Trophoblast cell (in vitro differentiated cells and primary cell): ENCODE measurements at regions not wholly inside any gene's neighbourhood (a gene's known extent, or its start where the extent isn't known, plus 50 kb on each side); places are given as distances from the start of the nearest gene placed in this dataset.

Source experiments
- DNase-seq, 2 donors: peaks; one replicate each; pipeline ENCODE4 v3.0.0-alpha.2; 2016
- H2AFZ ChIP-seq: 2 replicates; pipeline ENCODE4 v1.6.1; 2013; ENCODE audit warnings: low read length, moderate library complexity, mild to moderate bottlenecking; ENCODE audit not compliant: insufficient read depth, poor library complexity
- H2AK5ac ChIP-seq: 2 replicates; pipeline ENCODE4 v1.6.1; 2013; ENCODE audit warnings: mild to moderate bottlenecking, low read length
- H2BK120ac ChIP-seq: 2 replicates; pipeline ENCODE4 v1.6.1; 2013; ENCODE audit warnings: low read length, mild to moderate bottlenecking, moderate library complexity; ENCODE audit not compliant: insufficient read depth, poor library complexity
- H2BK12ac ChIP-seq: 2 replicates; pipeline ENCODE4 v1.6.1; 2013; ENCODE audit warnings: mild to moderate bottlenecking, low read length, moderate library complexity
- H2BK5ac ChIP-seq: 2 replicates; pipeline ENCODE4 v1.6.1; 2013; ENCODE audit warnings: low read length, low read depth, moderate library complexity, mild to moderate bottlenecking; ENCODE audit not compliant: poor library complexity
- H3K14ac ChIP-seq: 2 replicates; pipeline ENCODE4 v1.6.1; 2013; ENCODE audit warnings: mild to moderate bottlenecking, low read length
- H3K18ac ChIP-seq: 2 replicates; pipeline ENCODE4 v1.6.1; 2013; ENCODE audit warnings: mild to moderate bottlenecking, low read length
- H3K23ac ChIP-seq: 2 replicates; pipeline ENCODE4 v1.6.1; 2013; ENCODE audit warnings: low read length
- H3K27ac ChIP-seq: 2 replicates; pipeline ENCODE4 v1.5.1; 2013; ENCODE audit warnings: low read depth, mild to moderate bottlenecking, inconsistent platforms, low read length, moderate library complexity
- H3K27me3 ChIP-seq: 2 replicates; pipeline ENCODE4 v1.6.1; 2013; ENCODE audit warnings: inconsistent platforms, mild to moderate bottlenecking, low read length, moderate library complexity; ENCODE audit not compliant: insufficient read depth
- H3K36me3 ChIP-seq, 2 experiments: 1 replicate in 1 of 2; 2 replicates in 1 of 2; pipeline ENCODE4 v1.6.1; 2013; ENCODE audit warnings: low read length in 2 of 2, mild to moderate bottlenecking in 2 of 2, moderate library complexity in 1 of 2; ENCODE audit not compliant: insufficient read depth in 2 of 2, control insufficient read depth in 1 of 2
- H3K4ac ChIP-seq: 2 replicates; pipeline ENCODE4 v1.6.1; 2013; ENCODE audit warnings: low read depth, mild to moderate bottlenecking, low read length, moderate library complexity
- H3K4me1 ChIP-seq, 2 experiments: 1 replicate in 1 of 2; 2 replicates in 1 of 2; pipeline ENCODE4 v1.6.1; 2013; ENCODE audit warnings: low read length in 2 of 2, mild to moderate bottlenecking in 2 of 2, moderate library complexity in 1 of 2; ENCODE audit not compliant: insufficient read depth in 2 of 2, control insufficient read depth in 1 of 2
- H3K4me2 ChIP-seq: 2 replicates; pipeline ENCODE4 v1.6.1; 2013; ENCODE audit warnings: inconsistent platforms, mild to moderate bottlenecking, low read length, moderate library complexity
- H3K4me3 ChIP-seq: 2 replicates; pipeline ENCODE4 v1.5.1; 2013; ENCODE audit warnings: mild to moderate bottlenecking, low read depth, low read length, inconsistent platforms
- H3K79me1 ChIP-seq: one replicate; pipeline ENCODE4 v1.6.1; 2013; ENCODE audit warnings: low read length
- H3K79me2 ChIP-seq: 2 replicates; pipeline ENCODE4 v1.6.1; 2013; ENCODE audit warnings: low read length, mild to moderate bottlenecking; ENCODE audit not compliant: control insufficient read depth, insufficient read depth, poor library complexity
- H3K9ac ChIP-seq: 2 replicates; pipeline ENCODE4 v1.6.1; 2013; ENCODE audit warnings: mild to moderate bottlenecking, low read length
- H3K9me3 ChIP-seq: 2 replicates; pipeline ENCODE4 v1.6.1; 2013; ENCODE audit warnings: low read depth, mild to moderate bottlenecking, control low read depth, inconsistent platforms, low read length; ENCODE audit not compliant: insufficient read depth
- H4K12ac ChIP-seq: 2 replicates; pipeline ENCODE4 v1.6.1; 2013; ENCODE audit warnings: low read depth, mild to moderate bottlenecking, low read length, moderate library complexity
- H4K8ac ChIP-seq: 2 replicates; pipeline ENCODE4 v1.6.1; 2013; ENCODE audit warnings: low read depth, mild to moderate bottlenecking, low read length, moderate library complexity
- H4K91ac ChIP-seq: one replicate; pipeline ENCODE4 v1.6.1; 2013; ENCODE audit warnings: low read depth, mild to moderate bottlenecking, low read length, moderate library complexity
- WGBS: extraction: QIAGEN DNeasy Blood & Tissue Kit; methylation state at CpG from one replicate; pipeline ENCODE4 v1.1.7; 2013; ENCODE audit warnings: missing lambda C conversion rate; ENCODE audit not compliant: insufficient read length, insufficient coverage; ENCODE audit errors: extremely low coverage; 5-methylcytosine and 5-hydroxymethylcytosine counted together

DNA sequence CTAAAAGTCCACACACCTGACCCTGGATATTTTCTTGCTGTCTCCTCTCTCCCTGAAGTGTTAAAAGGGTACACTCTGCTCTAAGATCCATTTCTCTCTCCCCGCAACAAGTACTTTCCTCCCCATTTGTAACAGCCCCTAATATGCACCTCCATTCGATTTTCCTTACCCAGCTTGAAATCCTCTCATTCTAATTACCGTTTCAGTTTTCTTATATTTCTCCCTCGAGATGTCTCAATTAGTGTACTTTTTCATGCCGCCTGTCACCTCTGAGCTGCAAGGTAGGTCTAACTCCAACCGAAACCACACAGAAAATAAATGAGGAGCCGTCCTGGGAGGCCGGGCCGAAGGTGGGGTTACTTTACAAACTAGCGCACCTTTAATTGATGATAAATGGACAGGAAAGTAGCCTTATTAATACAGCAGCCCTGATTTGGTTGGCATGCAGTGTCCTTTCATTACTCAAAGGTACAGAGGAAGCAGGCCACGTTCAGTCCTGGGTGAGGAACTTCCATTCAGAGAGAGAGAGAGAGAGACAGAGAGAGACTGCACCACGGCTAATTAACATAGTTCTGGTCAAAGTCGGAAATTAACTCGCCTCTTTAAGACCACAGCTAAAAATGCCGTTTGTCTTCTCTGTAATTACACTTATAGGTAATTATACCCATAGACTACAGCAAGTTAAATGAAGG is 319.9 kb downstream of the ARRDC4 start:
- Histone ChIP-seq H3K14ac (no peak overlapping the region), H2AFZ (no peak overlapping the region), H2BK12ac (no peak overlapping the region), H3K9me3 (no peaks in the 10 kb centered on the region), H3K79me1 (no peaks in the 10 kb centered on the region), H4K91ac (no peak overlapping the region), H3K4ac (no peak overlapping the region), H3K4me2 (no peak overlapping the region), H3K4me1 (no peaks in the 10 kb centered on the region), H3K27me3 (no peaks in the 10 kb centered on the region), H3K4me3 (no peak overlapping the region), H4K12ac (no peak overlapping the region), H3K18ac (no peak overlapping the region), H3K27ac (no peak overlapping the region), H3K79me2 (no peaks in the 10 kb centered on the region), H3K23ac (no peak overlapping the region), H4K8ac (no peak overlapping the region), H2AK5ac (no peak overlapping the region), H3K36me3 (no peaks in the 10 kb centered on the region), H2BK5ac (no peak overlapping the region), H3K9ac (no peak overlapping the region), H2BK120ac (no peak overlapping the region)
- WGBS = no CpG with 5 or more reads among the region's 15 CpGs
- no peak for DNase-seq

DNA sequence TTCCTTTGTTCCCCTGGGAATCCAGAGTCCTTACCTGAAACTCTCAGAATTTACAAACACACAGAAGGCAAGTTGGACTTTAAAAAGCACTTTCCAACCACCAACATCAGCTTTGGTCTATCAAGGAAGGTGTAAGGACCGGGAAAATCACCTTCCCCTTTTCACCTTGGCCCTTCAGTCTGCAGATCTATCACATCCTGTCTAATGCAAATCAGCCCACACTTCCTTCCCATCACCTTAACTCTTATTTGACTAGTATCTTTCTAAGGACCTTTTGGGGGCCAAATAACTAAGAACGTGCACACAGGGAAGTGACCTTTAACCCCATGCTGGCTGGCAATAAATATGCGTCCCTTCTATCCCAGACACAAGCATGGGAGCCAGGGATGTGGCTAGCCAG is 320.6 kb downstream of the ARRDC4 start:
- Histone ChIP-seq H3K4me1 (peaks cover 0 to 2% of the 10 kb centered on the region in 2 experiments), H4K12ac (no peak overlapping the region), H4K8ac (no peak overlapping the region), H3K27me3 (no peaks in the 10 kb centered on the region), H3K4me3 (no peak overlapping the region), H2AFZ (no peak overlapping the region), H3K79me1 (no peaks in the 10 kb centered on the region), H3K27ac (no peak overlapping the region), H3K14ac (no peak overlapping the region), H2BK120ac (no peak overlapping the region), H3K9me3 (no peaks in the 10 kb centered on the region), H2AK5ac (no peak overlapping the region), H3K18ac (no peak overlapping the region), H3K79me2 (no peaks in the 10 kb centered on the region), H3K23ac (no peak overlapping the region), H3K36me3 (no peaks in the 10 kb centered on the region), H3K4me2 (no peak overlapping the region), H2BK12ac (no peak overlapping the region), H3K9ac (no peak overlapping the region), H2BK5ac (no peak overlapping the region), H4K91ac (no peak overlapping the region), H3K4ac (no peak overlapping the region)
- WGBS = no CpG with 5 or more reads among the region's 3 CpGs
- no peak for DNase-seq

DNA sequence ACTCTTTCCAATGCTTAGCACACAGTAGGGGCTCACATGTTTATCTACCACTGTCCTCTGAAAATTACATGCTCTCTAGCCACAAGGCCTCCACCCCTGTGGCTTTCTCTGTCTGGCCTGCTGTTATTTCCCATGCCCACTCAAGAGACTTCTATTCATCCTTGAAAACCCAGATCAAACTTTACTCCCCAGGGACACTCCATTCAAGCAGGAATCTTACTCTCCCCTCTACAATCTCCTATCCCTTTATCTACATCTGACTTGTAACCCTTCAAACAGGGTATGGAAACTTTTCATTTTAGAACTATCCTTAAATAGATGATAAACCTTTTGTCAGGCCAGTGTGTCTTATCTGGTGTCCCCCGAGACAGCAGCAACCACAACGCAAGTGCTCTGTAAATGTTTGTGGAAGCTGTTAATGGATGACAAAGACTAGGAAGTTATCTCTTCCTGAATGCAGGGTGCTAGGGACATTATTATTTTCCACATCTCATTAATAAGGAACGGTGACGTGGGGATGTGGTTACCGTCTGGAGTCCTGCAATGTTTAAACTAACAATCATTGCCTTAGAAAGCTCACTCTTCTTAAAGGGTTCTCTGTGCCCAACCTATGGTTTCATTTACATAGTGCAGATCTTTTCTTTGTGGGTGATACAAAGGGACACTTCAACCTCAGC is 322.3 kb downstream of the ARRDC4 start:
- no peak overlapping the region for H2AFZ ChIP-seq
- no peak overlapping the region for H3K9ac ChIP-seq
- H3K4me1 ChIP-seq = peaks cover 0 to 2% of the 10 kb centered on the region in 2 experiments
- no peak overlapping the region for H2BK12ac ChIP-seq
- no peak overlapping the region for H2BK5ac ChIP-seq
- H4K12ac ChIP-seq = no peak overlapping the region
- H3K79me1 ChIP-seq = no peaks in the 10 kb centered on the region
- H3K9me3 ChIP-seq = no peaks in the 10 kb centered on the region
- no peak overlapping the region for H3K14ac ChIP-seq
- H3K4ac ChIP-seq = no peak overlapping the region
- no peak overlapping the region for H3K4me2 ChIP-seq
- no peaks in the 10 kb centered on the region for H3K27me3 ChIP-seq
- no peak overlapping the region for H3K27ac ChIP-seq
- no peak overlapping the region for H3K18ac ChIP-seq
- no peaks in the 10 kb centered on the region for H3K36me3 ChIP-seq
- H2AK5ac ChIP-seq = no peak overlapping the region
- no peaks in the 10 kb centered on the region for H3K79me2 ChIP-seq
- no peak overlapping the region for H3K4me3 ChIP-seq
- H3K23ac ChIP-seq = no peak overlapping the region
- no peak overlapping the region for H4K8ac ChIP-seq
- H4K91ac ChIP-seq = no peak overlapping the region
- no CpG with 5 or more reads among the region's 5 CpGs for WGBS
- DNase-seq = no peak
- no peak overlapping the region for H2BK120ac ChIP-seq

DNA sequence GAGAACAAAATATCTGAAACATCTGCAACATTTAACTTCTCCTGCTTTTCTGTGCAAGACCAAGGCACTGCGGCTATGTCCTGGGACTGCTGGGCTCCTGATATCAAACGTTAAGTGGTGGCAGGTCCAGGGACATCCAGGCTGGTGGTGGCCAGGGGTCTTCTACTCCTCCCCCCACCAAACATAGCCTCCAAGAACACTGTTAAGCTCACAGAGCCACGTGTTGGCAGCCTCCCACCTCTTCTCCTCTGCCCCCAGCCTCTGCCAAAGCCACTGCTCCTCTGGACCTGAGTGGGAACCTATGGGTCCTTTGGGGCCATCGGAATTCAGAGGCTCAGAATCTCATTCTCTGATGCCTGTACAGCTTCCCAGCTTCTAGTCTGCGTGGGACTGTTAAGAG is 325.7 kb downstream of the ARRDC4 start:
- H3K4ac ChIP-seq = no peak overlapping the region
- no peak overlapping the region for H4K91ac ChIP-seq
- H3K23ac ChIP-seq = no peak overlapping the region
- H2BK12ac ChIP-seq = no peak overlapping the region
- WGBS = no CpG with 5 or more reads among the region's 5 CpGs
- peaks cover 0 to 2% of the 10 kb centered on the region in 2 experiments for H3K4me1 ChIP-seq
- H3K4me2 ChIP-seq = no peak overlapping the region
- H2AK5ac ChIP-seq = no peak overlapping the region
- no peak overlapping the region for H3K18ac ChIP-seq
- H4K12ac ChIP-seq = no peak overlapping the region
- H3K79me2 ChIP-seq = no peaks in the 10 kb centered on the region
- no peak overlapping the region for H3K27ac ChIP-seq
- no peak overlapping the region for H2BK120ac ChIP-seq
- no peak overlapping the region for H4K8ac ChIP-seq
- H3K79me1 ChIP-seq = no peaks in the 10 kb centered on the region
- no peak overlapping the region for H3K9ac ChIP-seq
- no peak overlapping the region for H2BK5ac ChIP-seq
- DNase-seq = no peak
- no peaks in the 10 kb centered on the region for H3K27me3 ChIP-seq
- H3K14ac ChIP-seq = no peak overlapping the region
- no peaks in the 10 kb centered on the region for H3K36me3 ChIP-seq
- H2AFZ ChIP-seq = no peak overlapping the region
- H3K9me3 ChIP-seq = no peaks in the 10 kb centered on the region
- no peak overlapping the region for H3K4me3 ChIP-seq
